Type B pancreatic cell (in vitro differentiated cells): ENCODE measurements at regions not wholly inside any gene's neighbourhood (a gene's known extent, or its start where the extent isn't known, plus 50 kb on each side); places are given as distances from the start of the nearest gene placed in this dataset.

Source experiments
- DNase-seq: peaks from one replicate; pipeline ENCODE4 v3.0.0; 2021; ENCODE audit warnings: mixed read lengths; ENCODE audit not compliant: unreplicated experiment; ENCODE audit errors: extremely low spot score
- H3K27ac Mint-ChIP-seq: 2 replicates; pipeline ENCODE4 v1.8.0; 2021; ENCODE audit warnings: mild to moderate bottlenecking, mixed read lengths
- H3K27me3 Mint-ChIP-seq: 2 replicates; pipeline ENCODE4 v1.8.0; 2021; ENCODE audit warnings: mixed read lengths
- H3K36me3 Mint-ChIP-seq: 2 replicates; pipeline ENCODE4 v1.8.0; 2021; ENCODE audit warnings: mixed read lengths
- H3K4me1 Mint-ChIP-seq: one replicate; pipeline ENCODE4 v1.8.0; 2021; ENCODE audit warnings: mixed read lengths; ENCODE audit not compliant: unreplicated experiment
- H3K4me3 Mint-ChIP-seq: 2 replicates; pipeline ENCODE4 v1.8.0; 2021; ENCODE audit warnings: mild to moderate bottlenecking, mixed read lengths
- H3K9me3 Mint-ChIP-seq: 2 replicates; pipeline ENCODE4 v1.8.0; 2021; ENCODE audit warnings: mixed read lengths
- TF ChIP-seq, protein P1 (sequence below): fragments of 200-600 bp; sonication (generic); conservative IDR thresholded peaks from 2 replicates; pipeline ENCODE4 v1.5.0; 2021; ENCODE audit warnings: antibody characterized with exemption, mild to moderate bottlenecking

DNA sequence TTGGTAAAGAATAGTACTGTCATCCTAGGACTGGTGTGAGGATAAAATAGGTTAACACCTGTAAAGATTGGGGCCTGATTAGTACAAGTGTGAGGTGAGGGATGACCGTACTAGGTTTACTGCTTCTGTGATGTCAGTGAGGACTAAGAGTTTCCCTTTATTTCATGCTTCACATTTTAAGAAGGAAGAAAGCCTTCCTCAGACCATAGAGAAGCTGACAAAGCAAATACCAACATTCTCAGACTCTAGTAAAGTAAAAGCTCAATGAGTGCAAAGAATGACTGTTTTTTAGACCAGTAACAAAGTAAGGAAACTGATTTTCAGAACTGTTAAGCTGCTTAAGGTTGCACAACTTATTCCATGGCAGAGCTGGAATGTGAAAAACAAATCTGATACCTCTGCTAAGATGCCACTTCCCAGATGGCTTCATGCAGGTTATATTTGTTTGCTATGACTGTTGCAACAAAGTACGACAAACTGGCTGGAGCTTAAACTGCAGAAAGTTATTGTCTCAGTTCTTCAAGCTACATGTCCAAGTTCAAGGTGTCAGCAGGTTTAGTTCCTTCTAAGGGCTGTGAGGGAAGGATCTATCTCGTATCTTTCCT lies 354.9 kb downstream of the RSL24D1 start:
- Mint-ChIP-seq H3K27me3 (no peaks in the 10 kb centered on the region), H3K27ac (no peak overlapping the region), H3K4me1 (no peaks in the 10 kb centered on the region), H3K4me3 (no peak overlapping the region), H3K36me3 (no peaks in the 10 kb centered on the region), H3K9me3 (no peaks in the 10 kb centered on the region)
- TF ChIP-seq, protein P1, sequence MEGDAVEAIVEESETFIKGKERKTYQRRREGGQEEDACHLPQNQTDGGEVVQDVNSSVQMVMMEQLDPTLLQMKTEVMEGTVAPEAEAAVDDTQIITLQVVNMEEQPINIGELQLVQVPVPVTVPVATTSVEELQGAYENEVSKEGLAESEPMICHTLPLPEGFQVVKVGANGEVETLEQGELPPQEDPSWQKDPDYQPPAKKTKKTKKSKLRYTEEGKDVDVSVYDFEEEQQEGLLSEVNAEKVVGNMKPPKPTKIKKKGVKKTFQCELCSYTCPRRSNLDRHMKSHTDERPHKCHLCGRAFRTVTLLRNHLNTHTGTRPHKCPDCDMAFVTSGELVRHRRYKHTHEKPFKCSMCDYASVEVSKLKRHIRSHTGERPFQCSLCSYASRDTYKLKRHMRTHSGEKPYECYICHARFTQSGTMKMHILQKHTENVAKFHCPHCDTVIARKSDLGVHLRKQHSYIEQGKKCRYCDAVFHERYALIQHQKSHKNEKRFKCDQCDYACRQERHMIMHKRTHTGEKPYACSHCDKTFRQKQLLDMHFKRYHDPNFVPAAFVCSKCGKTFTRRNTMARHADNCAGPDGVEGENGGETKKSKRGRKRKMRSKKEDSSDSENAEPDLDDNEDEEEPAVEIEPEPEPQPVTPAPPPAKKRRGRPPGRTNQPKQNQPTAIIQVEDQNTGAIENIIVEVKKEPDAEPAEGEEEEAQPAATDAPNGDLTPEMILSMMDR, result no peak
- no peak for DNase-seq

DNA sequence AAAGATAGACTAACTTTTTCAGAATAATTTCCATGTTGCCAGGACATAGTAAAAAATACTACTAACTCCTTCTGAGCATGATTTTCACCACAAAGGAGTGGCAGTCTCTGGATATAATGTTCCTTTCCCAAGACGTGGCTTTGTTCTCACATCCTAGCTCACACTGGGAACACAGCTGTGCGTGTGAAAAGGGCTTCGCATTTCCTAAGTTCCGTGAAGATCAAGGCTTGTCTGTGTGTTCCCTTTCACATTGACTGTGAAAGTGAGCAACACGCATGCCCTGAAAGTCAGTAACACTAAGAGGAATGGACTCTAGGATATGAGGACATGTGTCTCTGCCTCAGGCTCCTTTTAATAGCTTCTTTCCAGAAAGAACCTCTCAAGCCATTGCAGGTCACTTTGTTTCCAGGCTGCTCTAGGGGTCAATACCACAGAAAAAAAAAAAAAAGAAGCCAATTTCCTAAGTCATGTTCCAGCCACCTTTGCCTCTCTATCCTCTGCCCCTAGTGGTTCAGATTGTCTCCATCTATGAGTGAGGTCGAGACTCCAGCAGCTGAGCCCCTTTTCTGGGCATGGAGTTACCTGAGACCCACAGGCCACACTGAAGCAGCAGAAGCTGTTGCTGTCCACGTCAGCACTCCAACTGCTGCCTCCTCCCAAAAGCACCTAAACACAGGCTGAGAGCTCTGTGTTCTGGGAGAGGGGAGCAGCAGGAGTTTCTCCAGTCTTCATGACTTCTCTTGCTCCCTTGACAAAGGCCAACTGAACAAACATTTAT lies 355.9 kb downstream of the RSL24D1 start:
- Mint-ChIP-seq H3K27me3 (no peaks in the 10 kb centered on the region), H3K4me1 (no peaks in the 10 kb centered on the region), H3K36me3 (no peaks in the 10 kb centered on the region), H3K27ac (no peak overlapping the region), H3K4me3 (no peak overlapping the region), H3K9me3 (no peaks in the 10 kb centered on the region)
- no peak for DNase-seq
- TF ChIP-seq, protein P1, result peak; percentile 31

DNA sequence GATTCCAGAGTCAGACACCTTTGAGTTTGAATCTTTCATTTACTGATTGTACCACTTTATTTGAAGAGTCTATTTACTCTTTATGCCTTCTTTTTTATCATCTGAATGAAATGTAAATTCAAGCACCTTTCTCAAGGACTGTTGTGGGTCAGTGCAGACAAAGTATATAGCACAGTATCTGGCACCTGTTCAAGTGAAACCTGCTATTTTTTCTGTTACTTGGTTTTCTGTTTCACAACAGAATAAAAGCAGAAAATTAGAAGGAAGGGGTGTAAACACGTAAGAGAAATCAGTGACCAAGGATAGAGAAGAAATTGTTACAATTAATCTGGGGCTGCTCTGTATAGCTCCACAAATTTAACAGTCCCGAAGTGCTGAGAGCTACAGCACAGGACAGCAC lies 357.4 kb downstream of the RSL24D1 start:
- no peak overlapping the region for H3K4me3 Mint-ChIP-seq
- H3K9me3 Mint-ChIP-seq, result no peaks in the 10 kb centered on the region
- no peak for DNase-seq
- H3K27me3 Mint-ChIP-seq, result no peaks in the 10 kb centered on the region
- H3K27ac Mint-ChIP-seq, result no peak overlapping the region
- no peaks in the 10 kb centered on the region for H3K4me1 Mint-ChIP-seq
- TF ChIP-seq, protein P1, result no peak
- H3K36me3 Mint-ChIP-seq, result no peaks in the 10 kb centered on the region

DNA sequence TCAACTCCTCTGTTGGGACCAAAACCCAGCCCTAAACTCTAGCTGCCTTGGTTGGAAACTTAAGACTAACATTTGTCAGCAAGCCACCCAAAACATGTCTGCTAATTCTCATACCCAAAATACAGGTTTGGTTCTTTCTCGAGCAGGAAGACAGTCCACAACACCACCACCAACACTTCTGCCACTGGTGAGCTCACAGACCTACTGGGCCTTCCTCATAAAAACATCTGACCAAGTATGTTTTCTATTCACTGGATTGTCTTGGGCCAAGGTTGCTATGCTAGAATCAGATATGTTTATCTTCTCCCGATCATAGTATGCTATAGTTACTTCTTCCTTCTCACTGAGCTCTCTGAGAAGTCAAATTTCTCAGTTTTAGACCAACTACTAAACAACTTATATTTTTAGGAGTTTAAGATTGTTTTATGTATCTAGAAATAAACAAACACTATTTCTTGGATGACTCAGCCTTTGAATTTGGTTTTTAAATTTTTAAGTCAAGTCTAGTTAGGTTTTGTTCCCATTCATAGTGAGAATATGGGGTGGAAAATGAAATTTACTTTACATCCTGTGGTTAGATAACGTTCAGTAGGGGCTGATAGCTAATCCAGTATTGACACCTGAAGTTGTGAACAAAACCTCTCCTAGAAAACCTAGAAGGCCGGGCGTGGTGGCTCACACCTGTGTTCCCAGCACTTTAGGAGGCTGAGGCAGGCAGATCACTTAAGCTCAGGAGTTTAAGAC lies 360.5 kb downstream of the RSL24D1 start:
- no peaks in the 10 kb centered on the region for H3K9me3 Mint-ChIP-seq
- no peaks in the 10 kb centered on the region for H3K4me1 Mint-ChIP-seq
- no peak for DNase-seq
- TF ChIP-seq, protein P1, result no peak
- H3K4me3 Mint-ChIP-seq, result no peak overlapping the region
- H3K27me3 Mint-ChIP-seq, result no peaks in the 10 kb centered on the region
- H3K27ac Mint-ChIP-seq, result no peak overlapping the region
- H3K36me3 Mint-ChIP-seq, result no peaks in the 10 kb centered on the region

DNA sequence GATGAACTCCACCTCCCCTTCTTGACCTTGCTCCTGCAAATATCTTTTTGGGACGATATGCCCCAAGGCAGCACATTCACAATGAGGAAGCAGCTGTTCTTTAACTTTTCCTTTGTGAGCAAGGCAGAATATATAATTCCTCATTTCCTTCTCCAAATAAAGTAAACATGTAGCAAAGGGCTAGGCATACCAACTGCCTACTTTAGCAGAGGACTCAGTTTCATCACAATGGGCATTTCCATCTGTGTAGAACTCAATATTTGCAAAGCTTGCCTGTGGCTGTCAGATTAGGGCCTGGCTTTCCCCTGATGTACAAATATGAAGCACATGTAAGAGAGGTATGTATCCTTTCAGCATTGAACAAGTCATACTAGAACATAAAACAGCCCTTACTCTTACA lies 366.9 kb downstream of the RSL24D1 start:
- no peaks in the 10 kb centered on the region for H3K27me3 Mint-ChIP-seq
- no peak for DNase-seq
- H3K27ac Mint-ChIP-seq, result no peak overlapping the region
- H3K36me3 Mint-ChIP-seq, result no peaks in the 10 kb centered on the region
- TF ChIP-seq, protein P1, result no peak
- no peaks in the 10 kb centered on the region for H3K4me1 Mint-ChIP-seq
- no peaks in the 10 kb centered on the region for H3K9me3 Mint-ChIP-seq
- no peak overlapping the region for H3K4me3 Mint-ChIP-seq
